ENCODE measurements at regions not wholly inside any gene's neighbourhood (a gene's known extent, or its start where the extent isn't known, plus 50 kb on each side); places are given as distances from the start of the nearest gene placed in this dataset.
A peak's percentile ranks its signal among the peaks of the same experiment; 100 is the strongest.

DNA sequence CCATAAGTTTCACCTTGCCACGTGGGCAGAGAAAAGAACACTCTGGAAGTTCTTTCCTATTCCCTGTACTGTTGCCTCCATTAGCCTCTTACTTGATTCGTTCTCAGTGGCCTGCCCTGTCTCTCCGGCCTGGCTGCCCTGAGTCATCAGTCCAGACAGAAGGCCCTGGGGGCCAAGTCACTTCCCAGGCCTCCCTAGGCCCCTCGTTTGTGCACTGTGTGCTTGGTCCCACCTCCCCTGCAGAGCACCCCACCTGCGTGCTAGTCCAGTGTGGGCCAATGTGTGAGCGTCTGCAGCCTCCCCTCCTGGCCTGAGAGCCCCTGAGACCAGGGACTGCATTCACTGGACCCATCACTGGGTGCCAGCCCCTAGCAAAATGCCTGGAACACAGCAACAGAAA lies 191.2 kb upstream of the RREB1 start:
- DNase-seq, result no peak
- no peak overlapping the region for H2AK5ac ChIP-seq (ENCODE audit: insufficient read length, low read length)
- H3K4ac ChIP-seq (ENCODE audit: low read depth, low read length), result no peak overlapping the region
- H3T11ph ChIP-seq (ENCODE audit: low read length), result no peak overlapping the region
- no peaks in the 10 kb centered on the region for H3K79me2 ChIP-seq (ENCODE audit: insufficient read depth, low read length)
- H3K27ac ChIP-seq (ENCODE audit: insufficient read length, low read depth, low read length), result no peak overlapping the region
- no peak overlapping the region for H2BK15ac ChIP-seq (ENCODE audit: low read depth, low read length)
- no peaks in the 10 kb centered on the region for H3K23me2 ChIP-seq (ENCODE audit: insufficient read length, low read depth, low read length, poor library complexity, severe bottlenecking)
- WGBS (ENCODE audit: extremely low coverage, insufficient read length, low lambda C conversion rate), result no CpG with 5 or more reads among the region's 6 CpGs
- no peak for TF ChIP-seq CTCF (conservative IDR thresholded peaks at IDR 0.05)
- Mint-ChIP-seq H3K4me3 (no peak overlapping the region), H3K36me3 (ENCODE audit: insufficient read depth in 1 of 3, low read depth in 3 of 3) (no peaks in the 10 kb centered on the region), H3K9me3 (no peaks in the 10 kb centered on the region), H3K27me3 (ENCODE audit: low read depth) (peaks cover 3% of the 10 kb centered on the region; the same call in 1 of the 2 replicates), H3K4me1 (peaks cover 2 to 5% of the 10 kb centered on the region in 2 experiments; a peak in 2 of 4 replicates), H3K27ac (no peak overlapping the region)
- no peak overlapping the region for H2BK5ac ChIP-seq (ENCODE audit: insufficient read length, low read length)
- no peak overlapping the region for H2BK12ac ChIP-seq (ENCODE audit: insufficient read length, low read depth, low read length)
- H2AFZ ChIP-seq (ENCODE audit: low read length), result no peak overlapping the region
- H4K20me1 ChIP-seq (ENCODE audit: control insufficient read depth, insufficient read depth, insufficient read length), result no peaks in the 10 kb centered on the region
- H3K79me1 ChIP-seq (ENCODE audit: insufficient read depth, low read depth, low read length, poor library complexity, severe bottlenecking), result no peaks in the 10 kb centered on the region
- H4K91ac ChIP-seq (ENCODE audit: insufficient read length, low read depth, low read length), result no peak overlapping the region
- no peak overlapping the region for H4K5ac ChIP-seq (ENCODE audit: insufficient read length, low read depth, low read length)
- peak overlapping the region; percentile 34 for H3K18ac ChIP-seq (ENCODE audit: insufficient read length, low read depth, low read length)
- H3K4me1 ChIP-seq (ENCODE audit: insufficient read depth, low read length), result no peaks in the 10 kb centered on the region
- no peak overlapping the region for H3K56ac ChIP-seq (ENCODE audit: insufficient read length, low read depth, low read length)
- no peaks in the 10 kb centered on the region for H3K27me3 ChIP-seq (ENCODE audit: insufficient read depth, low read length)
- no peak overlapping the region for H3K14ac ChIP-seq (ENCODE audit: insufficient read depth, low read length)
- H3K9me3 ChIP-seq (ENCODE audit: control insufficient read depth, low read depth, low read length), result no peaks in the 10 kb centered on the region
- H3K4me2 ChIP-seq (ENCODE audit: insufficient read depth, insufficient read length, low read length), result no peak overlapping the region
- no peak overlapping the region for H2BK120ac ChIP-seq (ENCODE audit: low read depth, low read length, poor library complexity, severe bottlenecking)
- no peak overlapping the region for H2BK20ac ChIP-seq (ENCODE audit: low read depth, low read length, poor library complexity, severe bottlenecking)
- no peak overlapping the region for H3K9ac ChIP-seq (ENCODE audit: extremely low read depth, insufficient read length, low read length)
- no peak overlapping the region for H3K23ac ChIP-seq (ENCODE audit: insufficient read length, low read depth, low read length)
- no peak overlapping the region for H4K8ac ChIP-seq (replicated peaks; ENCODE audit: insufficient read length, low read depth, low read length)
